NCI-H82 treated with DMSO at 0.1 percent for 48 hours (cell line): ENCODE measurements at regions not wholly inside any gene's neighbourhood (a gene's known extent, or its start where the extent isn't known, plus 50 kb on each side); places are given as distances from the start of the nearest gene placed in this dataset.
A peak's percentile ranks its signal among the peaks of the same experiment; 100 is the strongest.

Source experiments
- DNase-seq: peaks from one replicate; lab custom pipeline; 2025; ENCODE audit not compliant: unreplicated experiment; lab: John Stamatoyannopoulos, UW

GRCh38 chr17:72403713-72404209 is 282.9 kb downstream of the SOX9 start:
- DNase-seq, result no peak

GRCh38 chr17:72404872-72405271 is 284.1 kb downstream of the SOX9 start:
- DNase-seq, result no peak

DNA sequence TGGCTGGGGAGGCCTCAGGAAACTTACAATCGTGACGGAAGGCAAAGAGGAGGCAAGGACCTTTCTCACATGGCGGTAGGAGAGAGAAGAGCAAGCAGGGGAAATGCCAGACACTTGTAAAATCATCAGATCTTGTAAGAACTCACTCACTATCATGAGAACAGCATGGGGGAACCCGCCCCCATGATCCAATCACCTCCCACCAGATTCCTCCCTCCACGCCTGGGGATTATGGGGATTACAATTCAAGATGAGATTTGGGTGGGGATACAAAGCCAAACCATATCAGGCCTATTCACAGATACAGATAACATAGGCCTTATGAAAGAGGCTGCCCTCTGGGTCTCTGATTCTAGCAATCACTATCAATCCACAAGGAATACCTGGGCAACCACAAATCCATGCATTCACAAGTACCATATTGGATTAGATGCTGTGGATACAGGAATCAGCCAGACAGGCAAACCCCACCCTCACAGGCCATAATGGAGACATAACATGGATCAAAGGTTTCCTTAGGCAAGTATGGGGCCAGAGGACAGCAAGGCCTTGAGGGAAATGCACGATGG is 284.9 kb downstream of the SOX9 start:
- DNase-seq, result peak; percentile 39

DNA sequence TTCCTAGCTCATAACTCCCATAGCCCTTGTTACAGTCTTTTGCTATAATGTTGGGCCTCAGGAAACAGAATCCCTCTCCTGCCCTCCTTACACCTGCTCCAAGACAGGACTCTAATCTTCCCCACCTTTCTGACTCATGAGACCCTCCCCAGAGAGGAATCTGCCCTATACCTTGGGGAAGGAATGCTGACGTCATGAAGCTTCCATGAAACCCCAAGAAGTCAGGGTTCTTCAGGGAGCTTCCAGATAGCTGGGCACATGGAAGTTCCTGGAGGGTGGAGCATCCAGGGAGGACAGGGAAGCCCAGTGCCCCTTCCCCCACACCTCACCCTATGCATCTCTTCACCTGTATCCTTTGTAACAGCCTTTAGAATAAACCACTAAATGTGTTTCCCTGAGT is 285.7 kb downstream of the SOX9 start:
- no peak for DNase-seq

- no peak for DNase-seq
Measured at GRCh38 chr17:72407336-72407909, 286.6 kb downstream of the SOX9 start.

GRCh38 chr17:72407931-72408330 is 287.1 kb downstream of the SOX9 start:
- DNase-seq, result no peak

DNA sequence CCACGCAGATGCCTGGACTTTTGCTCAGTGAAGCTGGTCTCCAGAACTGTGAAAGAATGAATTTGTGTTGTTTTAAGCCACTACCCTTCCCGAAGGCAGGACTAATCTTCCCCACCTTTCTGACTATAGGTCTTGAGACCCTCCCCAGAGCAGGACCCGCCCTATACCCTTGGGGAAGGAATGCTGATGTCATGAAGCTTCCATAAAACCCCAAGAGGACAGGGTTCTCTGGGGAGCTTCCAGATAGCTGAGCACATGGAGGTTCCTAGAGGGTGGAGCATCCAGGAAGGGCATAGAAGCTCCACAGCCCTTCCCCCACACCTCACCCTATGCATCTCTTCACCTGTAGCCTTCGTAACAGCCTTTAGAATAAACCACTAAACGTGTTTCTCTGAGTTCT is 287.8 kb downstream of the SOX9 start:
- no peak for DNase-seq

GRCh38 chr17:72409405-72410002 is 288.7 kb downstream of the SOX9 start:
- no peak for DNase-seq

GRCh38 chr17:72411124-72411563 is 290.3 kb downstream of the SOX9 start:
- DNase-seq, result no peak

GRCh38 chr17:72412650-72413076 is 291.8 kb downstream of the SOX9 start:
- no peak for DNase-seq

DNA sequence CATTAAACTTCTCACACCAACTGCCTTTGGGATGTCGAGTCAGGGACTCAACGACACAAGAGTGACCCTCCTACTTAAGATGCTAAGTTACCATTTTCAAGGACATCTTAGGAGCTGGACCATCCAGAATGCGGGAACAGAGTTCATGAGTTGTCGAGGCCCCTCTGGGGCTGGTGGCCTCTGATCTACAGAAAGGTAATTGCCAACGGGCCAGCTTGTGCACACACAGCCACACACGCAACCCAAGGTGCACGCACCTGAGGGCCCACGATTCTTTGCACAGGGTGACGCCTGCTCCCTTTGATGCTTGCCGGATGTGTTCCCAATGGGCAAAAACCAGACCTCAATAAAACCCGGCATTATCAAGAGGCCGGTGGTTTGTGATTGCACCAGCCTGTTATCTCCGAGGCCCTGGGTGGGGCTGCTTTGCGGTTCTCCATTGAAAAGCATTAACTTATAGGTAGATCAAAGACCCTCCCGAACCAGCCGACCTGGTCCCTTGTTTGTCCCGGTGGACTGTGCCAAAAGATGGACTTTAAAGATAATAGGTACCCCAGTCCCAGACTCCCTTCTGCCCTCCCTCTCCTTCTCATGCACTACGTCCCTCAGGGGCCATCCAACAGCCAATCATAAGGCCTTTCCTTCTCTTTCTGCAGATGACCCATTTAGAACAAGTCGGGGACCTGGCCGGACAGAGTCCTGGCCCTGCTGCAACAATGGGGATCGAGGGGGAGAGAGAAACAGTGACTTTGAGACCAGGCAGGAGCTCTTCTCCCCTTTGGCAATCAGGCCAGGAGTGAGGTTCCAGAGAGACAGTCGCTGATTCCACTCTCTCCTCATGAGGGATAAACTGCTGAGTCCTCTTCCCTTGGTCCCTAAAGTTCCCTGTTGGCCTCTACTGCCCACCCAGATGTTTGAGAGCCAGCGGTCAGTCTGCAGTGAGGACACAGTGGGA is 292.5 kb downstream of the SOX9 start:
- no peak for DNase-seq

GRCh38 chr17:72414032-72414396 is 293.2 kb downstream of the SOX9 start:
- no peak for DNase-seq

GRCh38 chr17:72414967-72415853 is 294.4 kb downstream of the SOX9 start:
- no peak for DNase-seq

DNA sequence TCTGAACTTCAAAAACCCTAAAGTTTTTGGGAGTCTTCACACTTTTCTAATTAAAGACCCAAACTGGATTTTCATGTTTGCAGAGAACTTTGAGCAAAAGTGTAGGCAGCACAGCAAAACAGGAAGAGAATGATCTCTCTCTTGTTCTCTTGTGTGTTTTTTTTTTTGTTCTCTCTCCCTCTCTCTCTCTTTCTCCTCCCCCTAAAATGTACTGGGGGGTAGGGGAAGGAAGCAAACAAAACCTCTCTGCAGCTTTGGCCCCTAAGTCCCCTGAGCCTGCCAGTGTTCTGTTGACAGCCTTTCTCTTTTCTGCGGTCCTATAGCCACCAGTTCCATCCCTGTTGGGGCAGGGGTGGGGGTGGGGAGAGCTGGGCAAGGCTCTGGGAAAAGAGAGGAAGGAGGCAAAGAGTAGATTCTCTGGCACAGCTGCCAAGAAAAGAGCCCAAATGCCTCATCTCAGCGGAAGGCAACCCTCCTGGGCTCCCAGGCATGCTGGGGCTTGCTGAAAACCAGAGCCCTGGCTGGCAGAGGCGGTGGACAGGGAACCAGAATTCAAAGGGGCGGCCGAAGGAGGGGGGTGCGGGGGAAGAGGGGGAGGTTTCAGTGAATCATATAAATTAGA is 295.3 kb downstream of the SOX9 start:
- DNase-seq, result no peak

GRCh38 chr17:72416905-72417304 is 296.1 kb downstream of the SOX9 start:
- peak; percentile 37 for DNase-seq

DNA sequence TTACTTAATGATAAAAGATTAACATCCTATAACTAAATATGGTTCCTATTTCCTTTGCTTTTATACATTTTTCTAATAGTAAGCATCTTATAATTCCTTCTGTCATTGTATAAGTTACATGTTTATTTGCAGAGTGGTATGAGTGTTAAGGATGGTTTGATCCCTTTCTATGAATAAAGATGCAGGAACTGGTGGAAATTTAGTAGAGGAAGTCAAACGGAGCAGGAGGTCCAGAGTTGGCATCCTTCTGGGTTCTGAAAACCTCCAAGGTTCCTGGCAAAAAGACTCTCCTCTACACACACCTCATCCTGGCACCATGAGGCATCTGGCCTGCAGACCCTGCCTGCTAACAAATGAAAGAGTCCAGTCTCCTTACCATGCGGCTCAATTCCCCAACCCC is 296.8 kb downstream of the SOX9 start:
- no peak for DNase-seq

DNA sequence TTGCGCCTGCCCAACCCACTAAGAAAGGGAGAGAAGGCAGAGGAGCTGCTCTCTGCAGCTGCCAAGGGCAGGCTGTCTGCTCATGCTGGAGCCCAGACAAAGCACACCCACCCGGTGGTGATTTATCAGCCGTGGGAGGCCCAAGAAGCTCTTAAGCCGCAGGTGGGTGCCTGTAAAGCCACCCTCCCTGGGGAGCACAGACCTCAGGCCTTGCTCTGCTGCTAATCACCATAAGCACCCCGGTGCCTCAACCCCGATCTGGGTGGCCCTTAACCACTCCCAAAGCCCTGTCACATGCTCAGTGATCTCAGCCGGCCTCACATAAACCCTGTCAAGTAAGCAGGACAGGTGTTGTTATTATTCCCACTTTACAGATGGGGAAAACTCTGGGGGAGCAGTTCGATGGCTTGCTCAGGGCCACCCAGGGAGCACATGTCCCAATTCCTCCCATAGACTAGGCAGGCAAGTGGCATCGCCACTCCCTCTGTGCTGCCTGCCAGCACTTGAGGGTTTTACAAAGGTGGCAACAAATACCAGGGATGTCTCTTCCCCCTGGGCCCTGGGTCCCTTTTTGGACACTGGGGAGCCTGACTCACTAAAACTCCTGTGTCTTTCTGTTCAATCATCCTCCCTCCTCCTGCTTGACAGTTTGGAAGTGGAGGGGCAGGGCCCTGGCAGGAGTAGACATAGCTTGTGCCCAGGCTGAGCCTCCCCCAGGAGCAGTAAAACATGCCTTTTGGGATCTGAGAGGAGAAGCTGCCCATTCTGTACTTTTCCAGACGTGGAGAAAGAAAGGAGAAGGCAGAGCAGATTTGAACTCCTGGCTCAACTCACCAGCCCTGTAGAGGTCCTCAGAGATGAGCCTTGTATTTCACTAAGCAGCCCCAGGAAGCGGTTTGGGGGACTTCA is 299.3 kb downstream of the SOX9 start:
- DNase-seq, result peak; percentile 9

DNA sequence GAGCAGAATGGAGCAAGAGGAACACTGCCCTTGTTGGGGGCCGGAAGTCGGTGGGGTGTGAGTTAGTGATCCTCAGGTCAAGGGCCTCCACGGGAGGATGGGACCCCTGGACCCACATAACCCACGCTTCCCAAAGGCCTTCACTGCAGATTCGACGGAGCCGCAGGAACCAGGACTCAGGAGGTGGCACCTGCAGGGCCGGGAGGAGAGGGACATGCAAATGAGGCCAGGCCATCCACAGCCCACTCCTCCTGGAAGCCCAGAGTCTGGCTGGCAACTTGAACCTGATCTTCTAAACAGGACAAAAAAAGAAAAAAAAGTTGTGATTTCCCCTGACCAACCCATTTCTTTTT is 299.9 kb downstream of the SOX9 start:
- no peak for DNase-seq
